Epidermal melanocyte (primary cell): ENCODE measurements at regions not wholly inside any gene's neighbourhood (a gene's known extent, or its start where the extent isn't known, plus 50 kb on each side); places are given as distances from the start of the nearest gene placed in this dataset.
"Not testable (repeated sequence)": the region's sequence is repeated elsewhere in the genome, so short reads cannot be mapped to it uniquely, and the experiment has no call there.

ENCODE experiments used
- DNase-seq: peaks from one replicate; pipeline ENCODE4 v3.0.0; 2011; ENCODE audit warnings: low spot score; ENCODE audit not compliant: insufficient read length

DNA sequence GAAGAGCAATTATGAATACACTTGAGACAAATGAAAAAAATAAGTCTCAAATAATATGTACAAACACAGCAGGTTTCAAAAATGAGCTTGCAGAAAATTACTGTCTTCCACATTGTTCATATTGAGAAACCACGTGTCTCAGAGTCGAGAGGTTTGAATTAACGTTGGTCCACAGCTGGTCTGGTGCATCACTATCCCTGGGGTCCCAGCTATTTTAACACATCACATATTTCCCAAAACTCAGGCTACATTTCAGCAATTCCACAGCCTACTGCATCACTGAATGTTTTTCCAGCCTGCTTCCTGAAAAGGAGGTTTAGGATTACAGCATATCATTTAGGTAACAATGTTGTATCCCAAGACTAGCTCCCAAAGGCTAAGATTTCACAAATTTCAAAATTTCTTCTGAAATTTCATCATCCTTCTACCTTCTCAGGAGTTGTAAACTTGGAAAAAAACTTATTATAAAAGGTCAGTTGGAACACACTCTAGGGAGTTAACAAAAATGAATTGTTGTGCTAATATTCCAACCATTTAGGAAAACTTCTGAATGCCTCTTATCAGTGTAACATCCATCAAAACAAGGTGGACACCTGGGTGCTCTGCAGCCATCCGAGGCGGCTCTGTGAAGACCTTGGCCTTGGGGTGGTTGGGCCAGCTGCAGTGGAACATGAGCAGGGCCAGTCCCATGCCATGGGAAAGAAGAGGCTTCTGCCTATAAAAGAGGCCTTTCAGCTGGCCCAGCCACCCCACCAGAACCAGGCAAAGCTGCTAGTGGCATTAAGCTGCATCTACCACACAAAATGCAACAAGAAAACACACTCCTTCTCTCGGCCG is 198.1 kb upstream of the RBBP8 start:
- no peak for DNase-seq

DNA sequence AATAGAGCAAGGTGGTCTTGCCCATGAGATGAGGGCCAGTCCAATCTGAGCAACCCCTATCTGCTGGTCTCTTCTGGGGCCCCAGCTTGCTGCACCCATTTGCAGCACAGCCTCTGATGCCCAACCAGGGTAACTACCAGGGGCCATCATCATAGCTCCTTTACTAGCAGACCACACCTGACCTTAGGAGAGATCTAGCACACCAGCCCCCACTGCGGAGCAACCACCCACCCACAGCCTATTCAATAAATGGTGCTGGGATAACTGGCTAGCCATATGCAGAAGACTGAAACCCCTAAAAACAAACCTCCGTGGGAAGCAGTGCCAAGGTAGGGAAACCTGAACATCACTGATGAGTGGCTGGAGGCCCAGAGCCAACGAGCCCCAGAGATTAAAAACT is 196.1 kb upstream of the RBBP8 start:
- DNase-seq: no peak

DNA sequence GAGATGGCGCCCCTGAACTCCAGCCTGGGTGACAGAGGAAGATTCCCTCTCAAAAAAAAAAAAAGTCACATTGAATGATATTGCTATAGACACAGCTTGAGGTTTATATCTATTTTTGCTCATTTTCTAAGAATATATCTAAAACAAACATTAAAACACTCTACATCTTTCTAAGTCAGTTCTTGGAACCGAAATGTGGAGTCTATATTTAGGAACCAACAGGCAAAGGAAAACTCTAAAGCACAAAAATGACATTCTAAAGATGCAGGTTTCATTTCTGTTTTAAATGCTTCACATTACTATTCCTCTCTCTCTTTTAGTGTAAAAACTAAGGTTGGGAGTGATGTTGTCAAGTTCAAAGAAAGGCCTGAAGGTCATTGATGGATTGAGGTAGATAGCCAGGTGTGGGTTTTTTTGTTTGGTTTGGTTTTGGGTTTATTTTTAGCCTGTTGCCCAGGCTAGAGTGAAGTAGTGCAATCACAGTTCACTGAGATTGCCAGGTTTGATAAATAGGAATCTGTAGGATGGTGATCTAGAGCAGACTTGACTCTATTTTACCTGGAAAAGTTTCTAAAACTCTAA is 194.0 kb upstream of the RBBP8 start:
- no peak for DNase-seq

DNA sequence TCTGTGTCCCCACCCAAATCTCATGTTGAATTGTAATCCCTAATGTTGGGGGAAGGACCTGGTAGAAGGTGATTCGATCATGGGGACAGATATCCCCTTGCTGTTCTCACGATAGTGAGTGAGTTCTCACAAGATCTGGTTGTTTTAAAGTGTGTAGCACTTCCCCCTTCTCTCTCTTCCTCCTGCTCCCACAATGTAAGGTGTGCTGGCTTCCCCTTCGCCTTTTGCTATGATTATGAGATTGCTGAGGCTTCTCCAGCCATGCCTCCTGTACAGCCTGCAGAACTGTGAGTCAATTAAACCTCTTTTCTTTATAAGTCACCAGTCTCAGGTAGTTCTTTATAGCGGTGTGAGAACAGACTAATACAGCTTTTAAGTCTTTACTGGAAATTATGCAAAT is 193.3 kb upstream of the RBBP8 start:
- DNase-seq: no peak

DNA sequence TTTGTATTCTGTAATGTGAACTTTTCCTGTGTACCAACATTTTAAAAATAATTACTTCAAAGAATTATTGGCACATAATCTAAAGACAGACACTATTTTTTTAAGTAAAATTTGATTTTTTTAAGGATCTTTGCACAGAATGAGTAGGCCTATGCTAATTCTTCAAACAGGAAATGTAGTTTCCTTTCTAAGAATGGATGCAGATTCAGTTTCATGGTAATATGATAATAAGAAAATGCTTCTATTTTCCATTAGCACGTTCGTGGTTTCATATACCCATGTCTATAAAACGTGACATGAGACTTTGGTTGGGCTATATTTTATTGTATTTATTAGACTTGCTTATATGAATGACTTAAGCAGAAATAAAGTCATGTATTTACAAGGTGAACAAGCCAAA is 191.8 kb upstream of the RBBP8 start:
- DNase-seq: no peak

DNA sequence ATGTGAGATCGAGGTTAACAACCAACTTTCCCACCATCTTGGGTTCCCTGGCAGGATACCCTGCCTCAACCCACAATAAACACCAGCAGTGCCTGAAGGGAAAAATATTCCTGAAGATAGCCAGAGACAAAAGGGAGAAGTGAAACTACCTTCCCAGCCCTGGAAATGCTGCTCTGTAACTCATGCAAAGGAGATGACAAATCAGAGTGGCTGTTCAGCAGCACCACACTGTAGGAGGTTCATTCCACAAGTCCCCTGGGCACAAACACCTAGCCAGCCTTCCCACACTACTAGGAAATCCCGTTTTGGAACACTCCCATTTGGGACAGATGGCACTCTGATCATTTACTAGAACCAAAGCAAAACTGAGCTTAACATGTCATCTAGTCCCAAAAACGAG is 190.7 kb upstream of the RBBP8 start:
- no peak for DNase-seq

DNA sequence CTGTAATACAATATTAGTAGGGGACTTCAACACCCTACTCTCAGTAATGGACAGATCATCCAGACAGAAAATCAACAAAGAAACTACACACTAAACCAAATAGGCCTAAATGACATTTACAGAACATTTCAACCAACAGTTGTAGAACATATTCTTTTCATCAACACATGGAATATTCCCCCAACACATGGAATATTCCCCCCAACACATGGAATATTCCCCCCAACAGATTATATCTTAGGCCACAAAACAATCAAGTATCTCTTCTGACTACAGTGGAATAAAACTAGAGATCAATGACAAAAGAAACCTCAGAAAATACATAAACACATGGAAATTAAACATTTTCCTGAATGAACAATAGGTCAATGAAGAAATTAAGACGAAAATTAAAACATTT is 187.2 kb upstream of the RBBP8 start:
- DNase-seq: no peak

DNA sequence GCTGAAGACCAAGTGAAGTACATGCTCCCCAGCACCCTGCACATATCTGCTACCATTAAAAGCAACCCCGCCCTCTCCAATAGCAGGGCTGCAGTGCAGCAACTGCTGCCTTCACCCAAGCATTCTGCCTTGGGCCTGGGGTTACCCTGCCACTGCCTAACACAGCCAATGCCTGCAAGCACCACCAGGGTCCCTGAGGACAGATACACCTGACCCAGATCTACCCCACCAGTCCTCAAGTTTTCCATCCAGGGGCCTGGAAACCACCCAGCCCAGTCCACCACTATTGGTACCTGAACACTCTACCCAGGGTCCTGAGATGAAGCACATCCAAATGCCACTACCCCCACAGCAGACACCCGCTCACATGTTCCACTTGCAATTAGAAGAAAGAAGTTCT is 181.1 kb upstream of the RBBP8 start:
- DNase-seq: no peak

DNA sequence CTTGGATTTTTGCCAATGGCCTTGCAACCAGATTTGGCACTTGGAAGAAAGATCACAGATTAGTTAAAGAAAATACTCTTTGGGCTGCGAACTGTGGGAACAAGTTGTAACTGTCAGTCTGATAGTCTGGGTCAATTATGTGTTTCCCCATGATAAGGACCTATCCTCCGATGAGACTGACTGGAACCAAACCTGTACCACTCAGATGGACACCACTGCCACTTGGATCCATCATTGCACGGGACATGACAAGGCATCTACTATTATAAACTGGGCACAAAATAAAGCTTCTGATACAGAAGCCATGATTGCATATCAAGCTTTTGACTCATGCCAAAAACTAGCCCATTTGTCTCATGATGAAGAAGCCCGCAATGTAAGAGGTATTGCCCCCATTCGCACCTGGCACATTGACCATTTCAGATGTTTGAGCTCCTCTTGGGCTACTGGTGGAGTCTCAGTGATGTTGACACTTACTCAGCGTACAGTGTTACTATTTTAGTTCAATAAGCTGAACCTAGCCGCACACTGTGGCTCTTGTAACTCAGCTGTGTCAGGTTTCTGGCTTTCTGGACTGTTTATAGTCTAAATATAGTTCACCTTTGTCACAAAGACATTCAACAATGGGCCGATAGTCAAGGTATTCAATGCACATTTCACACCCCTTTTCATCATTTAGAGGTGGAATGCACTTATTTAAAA is 179.8 kb upstream of the RBBP8 start:
- DNase-seq: no peak

DNA sequence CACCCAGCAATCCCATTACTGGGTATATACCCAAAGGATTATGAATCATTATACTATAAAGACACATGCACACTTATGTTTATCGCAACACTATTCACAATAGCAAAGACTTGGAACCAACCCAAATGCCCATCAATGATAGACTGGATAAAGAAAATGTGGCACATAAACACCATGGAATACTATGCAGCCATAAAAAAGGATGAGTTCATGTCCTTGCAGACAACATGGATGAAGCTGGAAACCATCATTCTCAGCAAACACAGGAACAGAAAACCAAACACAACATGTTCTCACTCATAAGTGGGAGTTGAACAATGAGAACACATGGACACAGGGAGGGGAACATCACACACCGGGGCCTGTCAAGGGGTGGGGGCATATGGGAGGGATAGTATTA is 169.1 kb upstream of the RBBP8 start:
- not testable (repeated sequence) for DNase-seq

DNA sequence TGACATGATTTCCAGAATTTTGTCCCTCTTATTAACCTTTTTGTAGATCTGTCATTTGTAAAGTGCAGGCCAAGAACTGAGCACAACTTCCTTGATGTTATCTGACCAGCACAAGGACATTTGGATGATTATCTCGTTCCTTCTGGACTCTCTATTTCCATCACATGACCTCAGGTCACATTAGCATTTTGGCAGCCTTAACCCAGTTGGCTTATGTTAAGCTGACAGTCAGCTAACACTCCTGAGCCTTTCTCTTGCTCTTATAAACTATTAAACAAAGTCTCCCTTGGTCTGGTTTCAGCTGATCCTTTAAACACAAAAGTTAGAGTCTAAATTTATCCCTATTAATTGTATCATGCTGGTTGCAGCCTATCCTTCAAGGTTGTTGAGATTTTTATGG is 167.2 kb upstream of the RBBP8 start:
- DNase-seq: no peak

DNA sequence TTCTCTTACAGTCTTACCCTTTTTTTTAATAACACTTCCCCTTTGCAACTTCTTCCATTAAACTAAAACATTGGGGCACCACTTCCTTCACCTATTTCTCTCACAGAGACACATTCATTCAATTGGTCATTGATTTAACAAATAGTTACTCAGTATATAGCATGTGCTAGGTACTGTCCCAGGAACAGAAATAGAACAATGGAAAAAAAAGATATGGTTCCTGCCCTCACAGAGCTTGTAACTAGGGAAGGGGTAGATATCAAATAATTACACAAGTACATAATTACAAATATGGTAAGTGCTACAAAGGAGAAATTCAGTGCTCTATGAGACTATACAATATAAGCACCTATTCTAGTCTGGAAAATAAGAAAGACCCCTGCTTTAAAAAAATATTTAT is 165.5 kb upstream of the RBBP8 start:
- DNase-seq: no peak

DNA sequence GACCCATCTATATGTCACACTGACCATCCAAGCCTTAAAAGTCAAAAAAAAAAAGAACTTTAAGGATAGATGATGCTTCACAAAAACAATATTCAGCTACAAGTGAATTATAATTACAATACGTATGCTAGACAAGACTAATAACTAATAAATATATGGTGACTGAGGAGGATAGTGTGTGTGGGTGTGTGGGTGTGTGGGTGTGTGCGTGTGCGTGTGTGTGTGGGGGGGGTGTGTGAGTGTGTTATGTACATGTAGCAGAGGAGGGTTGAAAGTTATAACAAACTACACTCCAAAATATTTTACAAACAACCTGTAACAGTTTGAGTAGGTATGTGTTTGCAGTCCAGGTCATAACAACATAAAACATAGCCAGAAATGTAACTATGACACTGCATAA is 159.2 kb upstream of the RBBP8 start:
- DNase-seq: no peak

DNA sequence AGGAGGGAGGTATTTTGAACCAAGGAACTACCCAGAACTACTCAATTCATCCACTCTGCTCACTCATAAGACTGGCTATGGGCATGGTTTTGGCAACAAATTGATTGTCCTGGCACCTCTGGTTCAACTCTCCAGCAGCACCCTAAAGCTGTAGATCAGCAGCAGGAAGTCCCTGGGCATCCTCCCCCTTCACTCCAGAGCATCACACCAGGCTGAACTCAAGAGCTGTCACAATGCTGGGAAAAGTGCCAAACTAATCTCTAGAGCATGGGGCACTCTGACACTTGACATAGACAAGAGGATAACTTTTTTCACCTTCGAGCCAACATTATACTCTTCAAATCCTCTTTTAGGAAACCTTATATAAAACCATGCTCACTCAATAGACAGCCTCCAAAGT is 154.1 kb upstream of the RBBP8 start:
- no peak for DNase-seq

DNA sequence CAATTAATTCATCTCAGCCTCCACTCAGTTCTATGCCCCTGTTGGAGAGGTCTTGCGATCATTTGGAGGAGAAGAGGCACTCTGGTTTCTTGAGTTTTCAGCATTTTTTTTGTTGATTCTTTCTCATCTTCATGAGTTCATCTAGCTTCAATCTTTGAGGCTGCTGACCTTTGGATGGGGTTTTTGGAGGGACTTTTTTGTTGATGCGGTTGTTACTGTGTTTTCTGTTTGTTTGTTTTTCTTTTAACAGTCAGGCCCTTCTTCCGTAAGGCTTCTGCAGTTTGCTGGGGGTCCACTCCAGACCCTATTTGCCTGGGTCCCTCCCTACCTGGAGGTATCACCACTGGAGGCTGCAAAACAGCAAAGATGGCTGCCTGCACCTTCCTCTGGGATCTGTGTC is 149.9 kb upstream of the RBBP8 start:
- no peak for DNase-seq

DNA sequence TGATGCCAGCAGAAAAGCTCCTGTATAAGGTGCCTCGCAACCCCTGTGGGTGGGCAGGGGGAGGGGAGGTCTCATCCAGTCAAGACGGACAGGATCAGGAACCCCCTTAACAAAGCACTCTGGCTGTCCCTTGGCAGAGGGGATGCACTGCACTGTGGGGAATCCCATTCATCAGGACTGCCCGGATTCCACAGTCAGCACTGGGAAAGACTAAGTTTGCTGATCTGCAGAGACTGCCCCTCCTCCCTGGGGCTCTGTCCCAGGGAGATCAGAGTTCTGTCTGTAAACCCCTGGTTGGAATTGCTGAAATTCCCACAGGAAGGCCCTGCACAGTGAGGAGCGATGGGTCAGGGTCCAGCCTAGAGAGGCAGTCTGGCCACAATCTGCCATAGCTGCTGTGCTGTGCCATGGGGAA is 149.5 kb upstream of the RBBP8 start:
- DNase-seq: no peak

DNA sequence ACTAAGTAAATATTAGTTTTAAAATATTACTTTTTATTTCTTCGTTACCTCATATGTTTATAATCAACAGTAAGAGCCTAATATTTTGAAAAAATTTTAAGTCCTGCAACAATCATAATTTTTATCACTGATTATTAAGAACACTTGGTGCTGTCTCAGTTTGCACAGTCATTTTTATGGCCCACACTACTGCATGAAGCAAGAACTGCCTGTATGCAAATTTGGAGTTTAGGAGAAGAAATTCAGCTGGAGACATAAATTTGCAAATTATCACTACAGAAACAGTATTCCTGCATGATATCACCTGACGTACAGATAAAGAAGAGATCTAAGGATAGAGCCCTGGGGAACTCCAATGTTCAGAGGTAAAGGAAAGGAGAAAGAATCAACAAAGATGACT is 144.1 kb upstream of the RBBP8 start:
- no peak for DNase-seq

DNA sequence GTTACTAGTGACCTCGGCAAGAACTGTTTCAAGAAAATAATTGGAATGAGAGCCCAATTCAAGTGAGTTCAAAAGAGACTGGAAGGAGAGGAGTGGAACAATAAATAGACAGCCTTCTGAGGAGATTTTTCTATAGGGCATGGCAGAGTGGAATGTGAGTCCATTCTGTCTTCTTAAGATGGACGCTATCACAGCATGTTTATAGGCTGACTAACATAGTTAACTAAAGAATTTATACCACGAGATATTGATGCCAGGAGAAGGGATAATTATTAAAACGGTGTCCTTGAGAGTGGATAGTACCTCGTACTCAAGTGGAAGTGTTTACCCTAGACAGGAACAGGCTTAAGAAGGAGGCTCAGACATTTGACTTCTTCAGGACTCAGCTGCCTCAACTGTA is 143.5 kb upstream of the RBBP8 start:
- DNase-seq: no peak

DNA sequence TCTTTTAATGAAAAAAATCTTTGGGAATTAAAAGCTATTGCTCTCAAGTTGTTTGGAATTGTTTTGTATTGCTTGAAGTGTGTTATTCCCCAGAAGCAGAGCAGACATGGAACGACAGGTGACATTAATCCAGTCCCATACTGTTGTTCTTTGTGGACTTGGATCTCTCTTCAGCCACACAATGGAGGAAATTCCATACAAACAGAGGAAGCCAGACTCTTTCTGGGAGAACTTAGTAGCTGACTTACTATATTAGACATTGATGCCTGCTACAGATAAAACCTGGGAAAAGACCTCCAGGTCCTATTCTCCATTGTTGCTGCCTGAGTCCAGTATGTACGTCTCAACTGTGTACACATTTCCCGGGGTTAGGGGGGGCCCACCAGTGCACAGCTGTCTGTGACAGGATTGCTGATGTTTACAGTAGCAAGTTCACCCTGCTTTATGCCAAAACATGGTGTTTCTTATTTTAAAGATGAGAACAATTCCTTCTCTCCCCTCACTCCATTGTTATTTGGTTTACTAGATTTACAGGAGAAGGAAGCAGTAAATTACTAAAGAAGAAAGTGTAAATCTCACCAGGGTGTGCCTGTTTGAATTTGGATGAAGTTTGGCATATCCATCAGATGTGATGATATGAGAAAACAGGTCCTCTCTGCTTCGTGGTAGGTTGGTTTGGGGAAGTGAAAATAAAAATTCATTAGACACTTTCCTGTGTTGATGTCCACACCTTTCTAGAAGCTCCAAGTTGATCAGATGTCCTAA is 142.4 kb upstream of the RBBP8 start:
- no peak for DNase-seq

DNA sequence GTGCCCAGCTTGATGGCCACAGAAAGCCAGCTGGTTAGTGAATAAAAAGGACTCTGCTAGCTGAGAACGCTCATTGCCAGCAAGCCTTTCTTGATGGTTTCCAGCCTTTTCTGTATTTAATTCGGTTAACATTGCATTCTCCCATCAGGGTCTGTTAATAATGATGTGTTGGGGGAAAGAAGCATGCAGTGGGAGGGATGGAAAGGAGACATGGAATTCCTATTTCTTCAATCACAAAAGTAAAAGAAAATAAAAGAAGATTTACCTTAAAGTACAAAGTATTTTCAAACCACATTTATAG is 141.9 kb upstream of the RBBP8 start:
- DNase-seq: no peak

DNA sequence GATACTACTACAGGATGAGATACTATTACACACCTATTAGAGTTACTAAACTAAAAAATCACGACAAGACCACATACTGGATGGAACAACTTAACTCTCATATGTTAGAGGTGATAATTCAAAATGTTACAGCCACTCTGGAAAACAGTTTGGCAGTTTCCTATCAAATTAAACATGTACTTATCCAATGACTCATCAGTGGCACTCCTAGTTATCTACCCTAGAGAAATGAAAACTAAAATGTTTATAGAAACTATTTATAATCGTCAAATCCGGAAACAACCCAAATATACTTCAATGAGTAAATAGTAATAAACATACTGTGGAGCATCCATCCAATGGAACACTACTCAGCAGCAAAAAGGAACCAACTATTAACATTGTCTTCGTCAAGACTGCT is 137.0 kb upstream of the RBBP8 start:
- no peak for DNase-seq

DNA sequence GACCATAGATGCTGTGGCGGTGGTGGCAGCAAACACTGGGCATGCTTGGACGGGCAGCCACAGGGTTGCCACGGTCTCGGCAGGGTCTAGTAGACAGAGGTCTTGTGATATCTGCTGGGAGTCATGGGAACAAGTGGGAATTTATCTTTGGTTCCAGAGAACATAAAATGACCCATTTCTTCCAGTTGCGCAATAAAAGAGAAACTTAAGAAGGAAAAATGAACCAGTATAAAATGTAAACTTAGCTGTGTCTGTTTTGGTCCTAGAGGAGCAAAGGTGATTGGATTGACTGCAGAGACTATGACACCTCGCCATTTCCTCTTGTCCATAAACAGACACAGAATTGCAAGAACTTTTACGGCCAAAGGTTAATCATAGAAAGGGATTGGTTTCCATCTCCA is 132.6 kb upstream of the RBBP8 start:
- DNase-seq: no peak
